ENCODE measurements at regions not wholly inside any gene's neighbourhood (a gene's known extent, or its start where the extent isn't known, plus 50 kb on each side); places are given as distances from the start of the nearest gene placed in this dataset.

- H3K27me3 Mint-ChIP-seq = no peaks in the 10 kb centered on the region
- H3K9me3 Mint-ChIP-seq = no peaks in the 10 kb centered on the region
- H3K27ac Mint-ChIP-seq = no peak overlapping the region
- H3K4me3 Mint-ChIP-seq = no peak overlapping the region
- H3K4me1 Mint-ChIP-seq = no peaks in the 10 kb centered on the region
- ATAC-seq (no peak), DNase-seq (no peak)
These were observed 511.1 kb downstream of the PSAT1 start for GRCh38 chr9:78808048-78808447.

GRCh38 chr9:78811622-78812276 lies 514.8 kb downstream of the PSAT1 start:
- no peak for DNase-seq
- ATAC-seq = no peak
- Mint-ChIP-seq H3K4me1 (no peaks in the 10 kb centered on the region), H3K27ac (no peak overlapping the region), H3K9me3 (no peaks in the 10 kb centered on the region), H3K4me3 (no peak overlapping the region), H3K27me3 (no peaks in the 10 kb centered on the region)

GRCh38 chr9:78812665-78813064 lies 515.7 kb downstream of the PSAT1 start:
- Mint-ChIP-seq H3K27ac (no peak overlapping the region), H3K4me3 (no peak overlapping the region), H3K4me1 (no peaks in the 10 kb centered on the region), H3K27me3 (no peaks in the 10 kb centered on the region), H3K9me3 (no peaks in the 10 kb centered on the region)
- DNase-seq = no peak
- ATAC-seq = no peak

GRCh38 chr9:78813602-78814180 lies 516.8 kb downstream of the PSAT1 start:
- H3K4me3 Mint-ChIP-seq = no peak overlapping the region
- no peaks in the 10 kb centered on the region for H3K4me1 Mint-ChIP-seq
- no peaks in the 10 kb centered on the region for H3K27me3 Mint-ChIP-seq
- H3K9me3 Mint-ChIP-seq = no peaks in the 10 kb centered on the region
- ATAC-seq (no peak), DNase-seq (no peak)
- no peak overlapping the region for H3K27ac Mint-ChIP-seq

- DNase-seq = peak in 1 of 2 donors; percentile 3
- peak; percentile 64 for ATAC-seq
These were observed 524.3 kb downstream of the PSAT1 start for GRCh38 chr9:78821126-78821822.

GRCh38 chr9:78826527-78826926 lies 529.6 kb downstream of the PSAT1 start:
- Mint-ChIP-seq H3K9me3 (no peaks in the 10 kb centered on the region), H3K27me3 (no peaks in the 10 kb centered on the region), H3K4me3 (no peak overlapping the region), H3K4me1 (peaks cover under 1% of the 10 kb centered on the region), H3K27ac (no peak overlapping the region)
- ATAC-seq = no peak
- no peak for DNase-seq

More at GRCh38 chr9:78821126-78821822, 524.3 kb downstream of the PSAT1 start:
- Mint-ChIP-seq H3K4me3 (peak overlapping the region; percentile 53 to 66), H3K27ac (no peak overlapping the region), H3K27me3 (no peaks in the 10 kb centered on the region), H3K4me1 (peaks cover 6% of the 10 kb centered on the region), H3K9me3 (no peaks in the 10 kb centered on the region)

- no peaks in the 10 kb centered on the region for H3K9me3 Mint-ChIP-seq
- H3K4me3 Mint-ChIP-seq = no peak overlapping the region
- H3K27ac Mint-ChIP-seq = no peak overlapping the region
- no peaks in the 10 kb centered on the region for H3K4me1 Mint-ChIP-seq
- ATAC-seq (no peak), DNase-seq (no peak)
- no peaks in the 10 kb centered on the region for H3K27me3 Mint-ChIP-seq
These were observed 531.6 kb downstream of the PSAT1 start for GRCh38 chr9:78828521-78828920.

- no peak for ATAC-seq
- DNase-seq = no peak
- H3K27me3 Mint-ChIP-seq = peaks cover 6% of the 10 kb centered on the region
- H3K4me3 Mint-ChIP-seq = no peak overlapping the region
- no peaks in the 10 kb centered on the region for H3K9me3 Mint-ChIP-seq
- H3K27ac Mint-ChIP-seq = no peak overlapping the region
- no peaks in the 10 kb centered on the region for H3K4me1 Mint-ChIP-seq
These were observed 533.4 kb downstream of the PSAT1 start for GRCh38 chr9:78830301-78830700.

- H3K4me1 Mint-ChIP-seq = no peaks in the 10 kb centered on the region
- no peak overlapping the region for H3K4me3 Mint-ChIP-seq
- ATAC-seq (no peak), DNase-seq (no peak)
- H3K27ac Mint-ChIP-seq = no peak overlapping the region
- no peaks in the 10 kb centered on the region for H3K9me3 Mint-ChIP-seq
- peaks cover 6% of the 10 kb centered on the region for H3K27me3 Mint-ChIP-seq
These were observed 534.8 kb downstream of the PSAT1 start for GRCh38 chr9:78831726-78832125.

- H3K4me3 Mint-ChIP-seq = no peak overlapping the region
- DNase-seq = no peak
- peaks cover 6% of the 10 kb centered on the region for H3K27me3 Mint-ChIP-seq
- H3K9me3 Mint-ChIP-seq = no peaks in the 10 kb centered on the region
- H3K27ac Mint-ChIP-seq = no peak overlapping the region
- no peaks in the 10 kb centered on the region for H3K4me1 Mint-ChIP-seq
- no peak for ATAC-seq
These were observed 539.1 kb downstream of the PSAT1 start for GRCh38 chr9:78835928-78836450.

GRCh38 chr9:78839252-78839651 lies 542.3 kb downstream of the PSAT1 start:
- H3K27me3 Mint-ChIP-seq = peaks cover under 1% of the 10 kb centered on the region
- H3K9me3 Mint-ChIP-seq = peaks cover 9 to 19% of the 10 kb centered on the region in 2 donors
- no peak for DNase-seq

GRCh38 chr9:78848061-78848460 lies 551.1 kb downstream of the PSAT1 start:
- Mint-ChIP-seq H3K4me1 (no peaks in the 10 kb centered on the region), H3K9me3 (peaks cover 14 to 27% of the 10 kb centered on the region in 2 donors), H3K4me3 (no peak overlapping the region)

More at GRCh38 chr9:78839252-78839651, 542.3 kb downstream of the PSAT1 start:
- H3K4me3 Mint-ChIP-seq = no peak overlapping the region
- no peak for ATAC-seq
- H3K27ac Mint-ChIP-seq = no peak overlapping the region
- H3K4me1 Mint-ChIP-seq = no peaks in the 10 kb centered on the region

GRCh38 chr9:78856144-78856543 lies 559.2 kb downstream of the PSAT1 start:
- Mint-ChIP-seq H3K27ac (no peak overlapping the region), H3K9me3 (no peaks in the 10 kb centered on the region), H3K4me1 (no peaks in the 10 kb centered on the region), H3K4me3 (no peak overlapping the region), H3K27me3 (no peaks in the 10 kb centered on the region)
- ATAC-seq = no peak
- no peak for DNase-seq

More at GRCh38 chr9:78848061-78848460, 551.1 kb downstream of the PSAT1 start:
- DNase-seq (no peak), ATAC-seq (no peak)
- no peaks in the 10 kb centered on the region for H3K27me3 Mint-ChIP-seq
- no peak overlapping the region for H3K27ac Mint-ChIP-seq

- no peaks in the 10 kb centered on the region for H3K27me3 Mint-ChIP-seq
- DNase-seq = no peak
- no peak for ATAC-seq
- H3K27ac Mint-ChIP-seq = no peak overlapping the region
- no peaks in the 10 kb centered on the region for H3K9me3 Mint-ChIP-seq
- no peaks in the 10 kb centered on the region for H3K4me1 Mint-ChIP-seq
- no peak overlapping the region for H3K4me3 Mint-ChIP-seq
These were observed 559.9 kb downstream of the PSAT1 start for GRCh38 chr9:78856781-78857180.

GRCh38 chr9:78857373-78858225 lies 560.7 kb downstream of the PSAT1 start:
- DNase-seq = no peak
- ATAC-seq = no peak
- no peaks in the 10 kb centered on the region for H3K9me3 Mint-ChIP-seq

More at GRCh38 chr9:78857373-78858225, 560.7 kb downstream of the PSAT1 start:
- no peaks in the 10 kb centered on the region for H3K27me3 Mint-ChIP-seq
- no peak overlapping the region for H3K4me3 Mint-ChIP-seq
- H3K4me1 Mint-ChIP-seq = no peaks in the 10 kb centered on the region
- H3K27ac Mint-ChIP-seq = no peak overlapping the region

Data from stimulated activated naive CD8-positive, alpha-beta T cell treated with anti-CD3 and anti-CD28 coated beads, Interleukin-15, amount 100 ng/mL, for 72 hours (primary cell).